GM12878 (cell line): ENCODE measurements at regions not wholly inside any gene's neighbourhood (a gene's known extent, or its start where the extent isn't known, plus 50 kb on each side); places are given as distances from the start of the nearest gene placed in this dataset.
A peak's percentile ranks its signal among the peaks of the same experiment; 100 is the strongest.
"Not testable (repeated sequence)": the region's sequence is repeated elsewhere in the genome, so short reads cannot be mapped to it uniquely, and the experiment has no call there.

Source experiments
- ATAC-seq: fragments of 200-7000 bp; cut with Tn5 transposase; 3 replicates; pipeline ENCODE4 v1.9.1; 2020; ENCODE audit warnings: mild to moderate bottlenecking, moderate library complexity
- BruUV-seq: library from RNA; stranded (reverse); fragments of 400-500 nt; replicated peaks from 2 replicates; lab custom pipeline; 2021; lab: Mats Ljungman, UMichigan
- CTCF ChIA-PET: fragments of 300-600 bp; sonication (Branson Sonifier 250); formaldehyde crosslinking; extraction: SDS; loops from one replicate; lab custom pipeline; 2021; ENCODE audit warnings: inconsistent platforms; lab: Yijun Ruan, JAX
- POLR2A ChIA-PET: fragments of 350-600 bp; formaldehyde crosslinking; extraction: SDS; loops from one replicate; lab custom pipeline; 2021; ENCODE audit warnings: inconsistent platforms; lab: Charles Lee
- RAD21 ChIA-PET: fragments of 300-600 bp; sonication (Branson Sonifier 250); formaldehyde crosslinking; loops from one replicate; lab custom pipeline; 2023; ENCODE audit warnings: antibody characterized with exemption; ENCODE audit not compliant: unreplicated experiment; lab: Charles Lee
- SMC1A ChIA-PET: fragments of 300-600 bp; sonication (Branson Sonifier 250); formaldehyde crosslinking; loops from one replicate; lab custom pipeline; 2023; ENCODE audit not compliant: unreplicated experiment, uncharacterized antibody; lab: Charles Lee
- DNase-seq: peaks from one replicate; pipeline ENCODE4 v3.0.0-alpha.2; 2011; ENCODE audit warnings: low read depth, low spot score
- FAIRE-seq: peaks from 3 replicates; lab custom pipeline; 2011; peaks lifted over from hg19 to GRCh38; lab: Jason Lieb, UNC
- H2AFZ ChIP-seq: 2 replicates; pipeline ENCODE4 v1.6.0; 2011; ENCODE audit warnings: low read depth, low read length, control low read depth; ENCODE audit not compliant: control insufficient read depth
- H3K27ac ChIP-seq: 2 replicates; pipeline ENCODE4 v1.5.1; 2011; ENCODE audit warnings: control low read depth; ENCODE audit not compliant: control insufficient read depth, insufficient read depth
- H3K27me3 ChIP-seq, 2 experiments: replicated peaks in 1 of 2; 2 replicates each; pipeline versions ENCODE4 v1.6.0 to v1.6.1; 2011; ENCODE audit warnings: low read length in 1 of 2; ENCODE audit not compliant: control insufficient read depth in 2 of 2, insufficient read depth in 2 of 2
- H3K36me3 ChIP-seq, 2 experiments: 2 replicates each; pipeline ENCODE4 v1.5.1; 2011; ENCODE audit warnings: low read length in 1 of 2; ENCODE audit not compliant: control insufficient read depth in 2 of 2, insufficient read depth in 2 of 2
- H3K4me1 ChIP-seq: 2 replicates; pipeline ENCODE4 v1.6.1; 2011; ENCODE audit warnings: mild to moderate bottlenecking, low read length, moderate library complexity, mixed read lengths; ENCODE audit not compliant: control insufficient read depth, insufficient read depth
- H3K4me2 ChIP-seq: 2 replicates; pipeline ENCODE4 v1.6.0; 2011; ENCODE audit warnings: control low read depth; ENCODE audit not compliant: control insufficient read depth, insufficient read depth
- H3K4me3 ChIP-seq: fragments of 200-600 bp; sonication (generic); 2 replicates; pipeline ENCODE4 v1.5.1; 2016
- H3K79me2 ChIP-seq: 2 replicates; pipeline ENCODE4 v1.6.0; 2011; ENCODE audit warnings: low read length; ENCODE audit not compliant: control insufficient read depth, insufficient read depth
- H3K9ac ChIP-seq: 2 replicates; pipeline ENCODE4 v1.8.0; 2011; ENCODE audit warnings: low read length, control low read depth, mixed read lengths; ENCODE audit not compliant: control insufficient read depth, insufficient read depth
- H3K9me3 ChIP-seq: replicated peaks from 3 replicates; pipeline ENCODE4 v1.5.1; 2011; ENCODE audit warnings: mild to moderate bottlenecking, low read length; ENCODE audit not compliant: control insufficient read depth, insufficient read depth
- H4K20me1 ChIP-seq: 2 replicates; pipeline ENCODE4 v1.6.0; 2011; ENCODE audit not compliant: control insufficient read depth, insufficient read depth
- CBFB ChIP-seq: IDR thresholded peaks from 2 replicates; pipeline ENCODE4 v1.6.1; 2016; ENCODE audit warnings: antibody characterized with exemption, low read depth
- CBX5 ChIP-seq: sonication (generic); IDR thresholded peaks from 2 replicates; pipeline ENCODE4 v1.6.1; 2016; ENCODE audit warnings: low read depth, moderate library complexity, mild to moderate bottlenecking, inconsistent platforms
- MEF2B ChIP-seq: fragments of 450-650 bp; IDR thresholded peaks from 2 replicates; pipeline ENCODE4 v1.6.1; 2018; ENCODE audit warnings: mild to moderate bottlenecking, moderate library complexity; ENCODE audit not compliant: partially characterized antibody, poor library complexity, severe bottlenecking
- SMC3 ChIP-seq: IDR thresholded peaks from 2 replicates; pipeline ENCODE4 v1.6.1; 2011; ENCODE audit warnings: low read length, improper control_type of control experiment, borderline replicate concordance
- YBX1 ChIP-seq: fragments of 450-650 bp; IDR thresholded peaks from 2 replicates; pipeline ENCODE4 v1.6.1; 2016; ENCODE audit warnings: antibody characterized with exemption
- WGBS: methylation state at CpG from one replicate; pipeline ENCODE4 v1.1.6; 2016; ENCODE audit warnings: low lambda C conversion rate; ENCODE audit not compliant: insufficient replicate concordance, insufficient coverage; ENCODE audit errors: missing lambda C conversion rate; 5-methylcytosine and 5-hydroxymethylcytosine counted together
- in situ Hi-C: fragments of 300-500 bp; cut with MboI; formaldehyde crosslinking; loops from 9 replicates; pipeline ENCODE4 v1.14.3; 2018; ENCODE audit warnings: mixed read lengths
- intact Hi-C: fragments of 100-400 bp; cut with micrococcal nuclease; formaldehyde crosslinking; loops from one replicate; pipeline ENCODE4 v1.14.2; 2022; ENCODE audit not compliant: unreplicated experiment
- TF ChIP-seq, protein P1 (sequence below): fragments of 450-650 bp; formaldehyde crosslinking; IDR thresholded peaks from 2 replicates; pipeline ENCODE4 v1.4.0; 2022; ENCODE audit warnings: mild to moderate bottlenecking, moderate library complexity
- TF ChIP-seq, protein P2 (sequence below): IDR thresholded peaks from 2 replicates; pipeline ENCODE4 v1.6.1; 2011; ENCODE audit warnings: low read depth, low read length, improper control_type of control experiment, borderline replicate concordance

DNA sequence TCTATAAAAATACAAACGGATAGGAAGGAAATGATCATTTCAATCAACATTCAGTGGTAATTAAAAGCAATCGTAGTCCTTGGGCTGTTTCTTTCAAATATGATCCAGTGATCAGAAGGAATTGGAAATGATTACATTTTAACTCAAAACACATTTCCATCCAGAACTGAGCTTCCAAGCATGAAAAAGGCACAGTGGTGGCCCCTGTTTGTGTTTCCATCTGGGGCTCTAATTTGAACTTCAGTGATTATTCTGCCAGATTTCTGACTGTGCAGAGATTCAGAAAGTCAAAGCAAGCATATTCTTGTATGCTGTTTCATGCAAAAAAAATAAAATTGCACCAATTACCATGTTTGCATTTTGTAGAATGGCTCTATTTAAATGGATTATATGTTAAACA, 157.0 kb upstream of the LMNTD1 start (continued):
- TF ChIP-seq, protein P1, sequence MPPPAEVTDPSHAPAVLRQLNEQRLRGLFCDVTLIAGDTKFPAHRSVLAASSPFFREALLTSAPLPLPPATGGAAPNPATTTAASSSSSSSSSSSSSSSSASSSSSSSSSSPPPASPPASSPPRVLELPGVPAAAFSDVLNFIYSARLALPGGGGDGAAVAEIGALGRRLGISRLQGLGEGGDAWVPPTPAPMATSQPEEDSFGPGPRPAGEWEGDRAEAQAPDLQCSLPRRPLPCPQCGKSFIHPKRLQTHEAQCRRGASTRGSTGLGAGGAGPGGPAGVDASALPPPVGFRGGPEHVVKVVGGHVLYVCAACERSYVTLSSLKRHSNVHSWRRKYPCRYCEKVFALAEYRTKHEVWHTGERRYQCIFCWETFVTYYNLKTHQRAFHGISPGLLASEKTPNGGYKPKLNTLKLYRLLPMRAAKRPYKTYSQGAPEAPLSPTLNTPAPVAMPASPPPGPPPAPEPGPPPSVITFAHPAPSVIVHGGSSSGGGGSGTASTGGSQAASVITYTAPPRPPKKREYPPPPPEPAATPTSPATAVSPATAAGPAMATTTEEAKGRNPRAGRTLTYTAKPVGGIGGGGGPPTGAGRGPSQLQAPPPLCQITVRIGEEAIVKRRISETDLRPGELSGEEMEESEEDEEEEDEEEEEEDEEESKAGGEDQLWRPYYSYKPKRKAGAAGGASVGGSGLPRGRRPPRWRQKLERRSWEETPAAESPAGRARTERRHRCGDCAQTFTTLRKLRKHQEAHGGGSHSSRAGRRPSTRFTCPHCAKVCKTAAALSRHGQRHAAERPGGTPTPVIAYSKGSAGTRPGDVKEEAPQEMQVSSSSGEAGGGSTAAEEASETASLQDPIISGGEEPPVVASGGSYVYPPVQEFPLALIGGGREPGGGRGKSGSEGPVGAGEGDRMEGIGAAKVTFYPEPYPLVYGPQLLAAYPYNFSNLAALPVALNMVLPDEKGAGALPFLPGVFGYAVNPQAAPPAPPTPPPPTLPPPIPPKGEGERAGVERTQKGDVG (CRISPR knock-in tag), result no peak
- TF ChIP-seq, protein P2, sequence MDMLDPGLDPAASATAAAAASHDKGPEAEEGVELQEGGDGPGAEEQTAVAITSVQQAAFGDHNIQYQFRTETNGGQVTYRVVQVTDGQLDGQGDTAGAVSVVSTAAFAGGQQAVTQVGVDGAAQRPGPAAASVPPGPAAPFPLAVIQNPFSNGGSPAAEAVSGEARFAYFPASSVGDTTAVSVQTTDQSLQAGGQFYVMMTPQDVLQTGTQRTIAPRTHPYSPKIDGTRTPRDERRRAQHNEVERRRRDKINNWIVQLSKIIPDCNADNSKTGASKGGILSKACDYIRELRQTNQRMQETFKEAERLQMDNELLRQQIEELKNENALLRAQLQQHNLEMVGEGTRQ, result no peak
- TF ChIP-seq MEF2B (no peak), CBX5 (no peak), CBFB (no peak), YBX1 (no peak), SMC3 (no peak)

GRCh38 chr12:25710938-25711605, 158.0 kb upstream of the LMNTD1 start:
- H2AFZ ChIP-seq, POLR2A ChIA-PET, H3K79me2 ChIP-seq, SMC1A ChIA-PET, H3K4me2 ChIP-seq, FAIRE-seq, H3K27me3 ChIP-seq, RAD21 ChIA-PET, BruUV-seq, H3K9ac ChIP-seq, ATAC-seq, H3K36me3 ChIP-seq, CTCF ChIA-PET, H3K4me3 ChIP-seq, in situ Hi-C loops, H3K27ac ChIP-seq, DNase-seq, H4K20me1 ChIP-seq: not testable (repeated sequence)
- intact Hi-C loops, result loop anchor here (10.0 kb wide), 1 partner anchor 486 kb away; no protein-coding TSS in a partner anchor
- H3K9me3 ChIP-seq, result peaks cover 13% of the 10 kb centered on the region
- H3K4me1 ChIP-seq, result peaks cover 24% of the 10 kb centered on the region
- peak; percentile 96; the same call in 1 of the 2 replicates for TF ChIP-seq CBX5
- 90% methylated on average over 3 of the region's 3 CpGs for WGBS
